ENCODE measurements at regions not wholly inside any gene's neighbourhood (a gene's known extent, or its start where the extent isn't known, plus 50 kb on each side); places are given as distances from the start of the nearest gene placed in this dataset.
A peak's percentile ranks its signal among the peaks of the same experiment; 100 is the strongest.

- TF ChIP-seq FOXM1 (IDR thresholded peaks at IDR 0.05; ENCODE audit: borderline replicate concordance, low read depth) (no peak), TAF1 (IDR thresholded peaks at IDR 0.05; ENCODE audit: low read depth) (no peak), EP300 (IDR thresholded peaks at IDR 0.05; ENCODE audit: borderline replicate concordance) (no peak), TCF12 (IDR thresholded peaks at IDR 0.05; ENCODE audit: low read depth) (no peak), ZBTB7A (IDR thresholded peaks at IDR 0.05; ENCODE audit: low read depth) (no peak), CEBPB (IDR thresholded peaks at IDR 0.05) (no peak), EGR1 (IDR thresholded peaks at IDR 0.05) (no peak), MAX (IDR thresholded peaks at IDR 0.05) (no peak), NFIC (IDR thresholded peaks at IDR 0.05) (no peak), TEAD4 (IDR thresholded peaks at IDR 0.05) (no peak)
- TF ChIP-seq, protein P1, sequence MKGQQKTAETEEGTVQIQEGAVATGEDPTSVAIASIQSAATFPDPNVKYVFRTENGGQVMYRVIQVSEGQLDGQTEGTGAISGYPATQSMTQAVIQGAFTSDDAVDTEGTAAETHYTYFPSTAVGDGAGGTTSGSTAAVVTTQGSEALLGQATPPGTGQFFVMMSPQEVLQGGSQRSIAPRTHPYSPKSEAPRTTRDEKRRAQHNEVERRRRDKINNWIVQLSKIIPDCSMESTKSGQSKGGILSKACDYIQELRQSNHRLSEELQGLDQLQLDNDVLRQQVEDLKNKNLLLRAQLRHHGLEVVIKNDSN (IDR thresholded peaks at IDR 0.05), result no peak
Observed at GRCh38 chr16:6095414-6095813, 997.8 kb upstream of the EEF2KMT start.

DNA sequence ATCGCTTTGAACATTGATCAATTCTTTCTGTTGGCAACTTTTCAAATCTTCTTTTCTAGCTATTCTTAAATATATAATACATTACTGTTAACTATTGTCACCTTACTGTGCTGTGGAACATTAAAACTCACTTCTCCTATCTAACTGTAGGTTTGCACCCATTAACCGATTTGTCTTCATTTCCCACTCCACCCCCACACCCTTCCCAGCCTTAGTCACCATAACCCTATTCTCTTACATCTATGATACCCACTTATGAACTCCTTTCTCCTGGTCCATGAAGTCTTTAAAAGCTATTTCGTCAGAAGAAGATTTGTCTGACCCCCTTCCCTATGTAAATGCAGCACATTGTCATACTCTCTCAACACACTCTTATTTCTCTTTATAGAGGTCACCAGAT is 993.4 kb upstream of the EEF2KMT start:
- TF ChIP-seq, protein P2, sequence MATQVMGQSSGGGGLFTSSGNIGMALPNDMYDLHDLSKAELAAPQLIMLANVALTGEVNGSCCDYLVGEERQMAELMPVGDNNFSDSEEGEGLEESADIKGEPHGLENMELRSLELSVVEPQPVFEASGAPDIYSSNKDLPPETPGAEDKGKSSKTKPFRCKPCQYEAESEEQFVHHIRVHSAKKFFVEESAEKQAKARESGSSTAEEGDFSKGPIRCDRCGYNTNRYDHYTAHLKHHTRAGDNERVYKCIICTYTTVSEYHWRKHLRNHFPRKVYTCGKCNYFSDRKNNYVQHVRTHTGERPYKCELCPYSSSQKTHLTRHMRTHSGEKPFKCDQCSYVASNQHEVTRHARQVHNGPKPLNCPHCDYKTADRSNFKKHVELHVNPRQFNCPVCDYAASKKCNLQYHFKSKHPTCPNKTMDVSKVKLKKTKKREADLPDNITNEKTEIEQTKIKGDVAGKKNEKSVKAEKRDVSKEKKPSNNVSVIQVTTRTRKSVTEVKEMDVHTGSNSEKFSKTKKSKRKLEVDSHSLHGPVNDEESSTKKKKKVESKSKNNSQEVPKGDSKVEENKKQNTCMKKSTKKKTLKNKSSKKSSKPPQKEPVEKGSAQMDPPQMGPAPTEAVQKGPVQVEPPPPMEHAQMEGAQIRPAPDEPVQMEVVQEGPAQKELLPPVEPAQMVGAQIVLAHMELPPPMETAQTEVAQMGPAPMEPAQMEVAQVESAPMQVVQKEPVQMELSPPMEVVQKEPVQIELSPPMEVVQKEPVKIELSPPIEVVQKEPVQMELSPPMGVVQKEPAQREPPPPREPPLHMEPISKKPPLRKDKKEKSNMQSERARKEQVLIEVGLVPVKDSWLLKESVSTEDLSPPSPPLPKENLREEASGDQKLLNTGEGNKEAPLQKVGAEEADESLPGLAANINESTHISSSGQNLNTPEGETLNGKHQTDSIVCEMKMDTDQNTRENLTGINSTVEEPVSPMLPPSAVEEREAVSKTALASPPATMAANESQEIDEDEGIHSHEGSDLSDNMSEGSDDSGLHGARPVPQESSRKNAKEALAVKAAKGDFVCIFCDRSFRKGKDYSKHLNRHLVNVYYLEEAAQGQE (IDR thresholded peaks at IDR 0.05; ENCODE audit: low read depth), result no peak
- TF ChIP-seq EGR1 (IDR thresholded peaks at IDR 0.05) (no peak), CREB1 (IDR thresholded peaks at IDR 0.05; ENCODE audit: low read depth) (no peak), ZBTB7A (IDR thresholded peaks at IDR 0.05; ENCODE audit: low read depth) (no peak), EP300 (IDR thresholded peaks at IDR 0.05; ENCODE audit: borderline replicate concordance) (no peak), CEBPB (IDR thresholded peaks at IDR 0.05) (no peak), TEAD4 (IDR thresholded peaks at IDR 0.05) (no peak), TCF12 (IDR thresholded peaks at IDR 0.05; ENCODE audit: low read depth) (no peak)
- TF ChIP-seq, protein P1 (IDR thresholded peaks at IDR 0.05), result no peak

- TF ChIP-seq RAD21 (IDR thresholded peaks at IDR 0.05; ENCODE audit: low read depth) (peak; percentile 54), TEAD4 (IDR thresholded peaks at IDR 0.05) (no peak)
Observed at GRCh38 chr16:6081320-6081976, 983.9 kb upstream of the EEF2KMT start.

- TF ChIP-seq TAF1 (IDR thresholded peaks at IDR 0.05; ENCODE audit: low read depth) (no peak), TCF12 (IDR thresholded peaks at IDR 0.05; ENCODE audit: low read depth) (no peak), YY1 (IDR thresholded peaks at IDR 0.05; ENCODE audit: low read depth) (no peak), CREB1 (IDR thresholded peaks at IDR 0.05; ENCODE audit: low read depth) (no peak), NFIC (IDR thresholded peaks at IDR 0.05) (no peak), ZBTB7A (IDR thresholded peaks at IDR 0.05; ENCODE audit: low read depth) (no peak), EGR1 (IDR thresholded peaks at IDR 0.05) (no peak), EP300 (IDR thresholded peaks at IDR 0.05; ENCODE audit: borderline replicate concordance) (no peak)
Observed at GRCh38 chr16:6076631-6077030, 979.0 kb upstream of the EEF2KMT start.

DNA sequence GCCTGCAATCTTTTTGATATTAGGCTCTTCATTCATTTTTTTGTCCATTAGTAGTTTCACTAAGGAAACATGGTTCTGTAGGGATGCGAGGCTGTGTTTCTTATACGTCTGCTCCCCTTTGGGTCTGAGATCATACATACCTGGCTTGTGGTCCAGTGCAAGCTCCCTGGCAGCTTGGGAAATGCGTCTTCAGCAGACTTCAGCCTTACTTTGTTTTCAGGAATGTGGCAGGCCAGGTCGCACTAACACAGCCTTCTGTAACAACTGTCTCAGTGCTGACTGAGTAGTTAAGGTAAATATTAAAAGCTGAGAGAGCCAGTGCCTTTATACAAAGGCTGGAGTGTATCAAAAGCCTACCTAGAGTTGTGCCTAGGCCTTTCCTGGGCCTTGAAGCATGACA is 970.5 kb upstream of the EEF2KMT start:
- TF ChIP-seq EP300 (IDR thresholded peaks at IDR 0.05; ENCODE audit: borderline replicate concordance) (no peak), EGR1 (IDR thresholded peaks at IDR 0.05) (no peak), NFIC (IDR thresholded peaks at IDR 0.05) (no peak), CEBPB (IDR thresholded peaks at IDR 0.05) (no peak), RAD21 (IDR thresholded peaks at IDR 0.05; ENCODE audit: low read depth) (no peak), YY1 (IDR thresholded peaks at IDR 0.05; ENCODE audit: low read depth) (no peak), FOXM1 (IDR thresholded peaks at IDR 0.05; ENCODE audit: borderline replicate concordance, low read depth) (no peak)
- TF ChIP-seq, protein P1 (IDR thresholded peaks at IDR 0.05), result no peak

- TF ChIP-seq NFIC (IDR thresholded peaks at IDR 0.05), result no peak
- no peak for TF ChIP-seq CEBPB (IDR thresholded peaks at IDR 0.05)
- no peak for TF ChIP-seq FOXM1 (IDR thresholded peaks at IDR 0.05; ENCODE audit: borderline replicate concordance, low read depth)
- no peak for TF ChIP-seq TAF1 (IDR thresholded peaks at IDR 0.05; ENCODE audit: low read depth)
Observed at GRCh38 chr16:6066652-6067051, 969.1 kb upstream of the EEF2KMT start.

GRCh38 chr16:6063526-6063925 is 965.9 kb upstream of the EEF2KMT start:
- TF ChIP-seq YY1 (IDR thresholded peaks at IDR 0.05; ENCODE audit: low read depth) (no peak), EP300 (IDR thresholded peaks at IDR 0.05; ENCODE audit: borderline replicate concordance) (no peak), MAX (IDR thresholded peaks at IDR 0.05) (no peak), CREB1 (IDR thresholded peaks at IDR 0.05; ENCODE audit: low read depth) (no peak), ZBTB7A (IDR thresholded peaks at IDR 0.05; ENCODE audit: low read depth) (no peak), TEAD4 (IDR thresholded peaks at IDR 0.05) (no peak), EGR1 (IDR thresholded peaks at IDR 0.05) (no peak), CEBPB (IDR thresholded peaks at IDR 0.05) (no peak)
- TF ChIP-seq, protein P1 (IDR thresholded peaks at IDR 0.05), result no peak

Measured in Ishikawa (cell line).